H9 (cell line): ENCODE measurements at regions not wholly inside any gene's neighbourhood (a gene's known extent, or its start where the extent isn't known, plus 50 kb on each side); places are given as distances from the start of the nearest gene placed in this dataset.

ENCODE experiments used
- DNase-seq: peaks from one replicate; pipeline ENCODE4 v3.0.0-alpha.2; 2017
- H2AFZ ChIP-seq: one replicate; pipeline ENCODE4 v1.6.1; 2013; ENCODE audit warnings: mild to moderate bottlenecking, low read length, control low read depth, moderate library complexity
- H2AK5ac ChIP-seq: 2 replicates; pipeline ENCODE4 v1.6.1; 2013; ENCODE audit warnings: low read length, control low read depth, mixed read lengths; ENCODE audit not compliant: insufficient read length
- H2BK120ac ChIP-seq: one replicate; pipeline ENCODE4 v1.6.1; 2013; ENCODE audit warnings: low read depth, mild to moderate bottlenecking, low read length, control low read depth, inconsistent platforms; ENCODE audit not compliant: poor library complexity, severe bottlenecking
- H2BK12ac ChIP-seq: 2 replicates; pipeline ENCODE4 v1.6.1; 2013; ENCODE audit warnings: low read length, control low read depth, mixed read lengths, low read depth; ENCODE audit not compliant: insufficient read length
- H2BK15ac ChIP-seq: 2 replicates; pipeline ENCODE4 v1.6.1; 2013; ENCODE audit warnings: low read depth, low read length, control low read depth
- H2BK20ac ChIP-seq: one replicate; pipeline ENCODE4 v1.6.1; 2013; ENCODE audit warnings: low read depth, mild to moderate bottlenecking, low read length, control low read depth, inconsistent platforms; ENCODE audit not compliant: poor library complexity, severe bottlenecking
- H2BK5ac ChIP-seq: 2 replicates; pipeline ENCODE4 v1.6.1; 2013; ENCODE audit warnings: low read length, control low read depth, mixed read lengths; ENCODE audit not compliant: insufficient read length
- H3K14ac ChIP-seq: 2 replicates; pipeline ENCODE4 v1.6.1; 2013; ENCODE audit warnings: low read length, control low read depth; ENCODE audit not compliant: insufficient read depth
- H3K18ac ChIP-seq: 2 replicates; pipeline ENCODE4 v1.6.1; 2013; ENCODE audit warnings: low read depth, mild to moderate bottlenecking, mixed read lengths, low read length, control low read depth; ENCODE audit not compliant: insufficient read length
- H3K23ac ChIP-seq: 2 replicates; pipeline ENCODE4 v1.6.1; 2013; ENCODE audit warnings: low read length, control low read depth, mixed read lengths, low read depth; ENCODE audit not compliant: insufficient read length
- H3K23me2 ChIP-seq: 2 replicates; pipeline ENCODE4 v1.6.1; 2013; ENCODE audit warnings: low read depth, mild to moderate bottlenecking, mixed read lengths, low read length, control low read depth; ENCODE audit not compliant: insufficient read length, poor library complexity, severe bottlenecking
- H3K27ac ChIP-seq: 2 replicates; pipeline ENCODE4 v1.5.1; 2013; ENCODE audit warnings: low read length, control low read depth, mixed read lengths, low read depth; ENCODE audit not compliant: insufficient read length
- H3K27me3 ChIP-seq: 2 replicates; pipeline ENCODE4 v1.6.1; 2013; ENCODE audit warnings: low read length, control low read depth, inconsistent platforms; ENCODE audit not compliant: insufficient read depth
- H3K4ac ChIP-seq: 2 replicates; pipeline ENCODE4 v1.6.1; 2013; ENCODE audit warnings: low read depth, mild to moderate bottlenecking, control low read depth, inconsistent platforms, low read length, moderate library complexity
- H3K4me1 ChIP-seq: 2 replicates; pipeline ENCODE4 v1.6.1; 2013; ENCODE audit warnings: low read length, control low read depth, inconsistent platforms; ENCODE audit not compliant: insufficient read depth
- H3K4me2 ChIP-seq: 2 replicates; pipeline ENCODE4 v1.6.1; 2013; ENCODE audit warnings: low read length, control low read depth, mixed read lengths; ENCODE audit not compliant: insufficient read length, insufficient read depth
- H3K56ac ChIP-seq: 2 replicates; pipeline ENCODE4 v1.6.1; 2013; ENCODE audit warnings: low read depth, mild to moderate bottlenecking, mixed read lengths, low read length, control low read depth; ENCODE audit not compliant: insufficient read length
- H3K79me1 ChIP-seq: 2 replicates; pipeline ENCODE4 v1.6.1; 2013; ENCODE audit warnings: low read depth, mild to moderate bottlenecking, moderate library complexity, low read length, control low read depth, inconsistent platforms; ENCODE audit not compliant: insufficient read depth, poor library complexity, severe bottlenecking
- H3K79me2 ChIP-seq: 2 replicates; pipeline ENCODE4 v1.6.1; 2013; ENCODE audit warnings: low read length, control low read depth, inconsistent platforms; ENCODE audit not compliant: insufficient read depth
- H3K9ac ChIP-seq: 2 replicates; pipeline ENCODE4 v1.6.1; 2013; ENCODE audit warnings: low read length, control low read depth, mixed read lengths; ENCODE audit not compliant: insufficient read length; ENCODE audit errors: extremely low read depth
- H3K9me3 ChIP-seq: one replicate; pipeline ENCODE4 v1.6.1; 2013; ENCODE audit warnings: low read depth, low read length, inconsistent platforms; ENCODE audit not compliant: control insufficient read depth
- H3T11ph ChIP-seq: one replicate; pipeline ENCODE4 v1.6.1; 2013; ENCODE audit warnings: mild to moderate bottlenecking, low read length, control low read depth, inconsistent platforms
- H4K20me1 ChIP-seq: one replicate; pipeline ENCODE4 v1.6.1; 2013; ENCODE audit not compliant: control insufficient read depth, insufficient read length, insufficient read depth
- H4K5ac ChIP-seq: 2 replicates; pipeline ENCODE4 v1.6.1; 2013; ENCODE audit warnings: low read depth, mild to moderate bottlenecking, mixed read lengths, low read length, control low read depth; ENCODE audit not compliant: insufficient read length
- H4K8ac ChIP-seq: replicated peaks from 2 replicates; pipeline ENCODE4 v1.6.1; 2013; ENCODE audit warnings: low read length, control low read depth, mixed read lengths, low read depth; ENCODE audit not compliant: insufficient read length
- H4K91ac ChIP-seq: 2 replicates; pipeline ENCODE4 v1.6.1; 2013; ENCODE audit warnings: low read depth, mild to moderate bottlenecking, moderate library complexity, mixed read lengths, low read length, control low read depth; ENCODE audit not compliant: insufficient read length
- H3K27ac Mint-ChIP-seq, 3 experiments: 2 replicates in 2 of 3; 3 replicates in 1 of 3; pipeline ENCODE4 v1.8.0; 2020 to 2021; ENCODE audit warnings: mixed read lengths in 3 of 3, mild to moderate bottlenecking in 1 of 3, moderate library complexity in 1 of 3
- H3K27me3 Mint-ChIP-seq: 2 replicates; pipeline ENCODE4 v1.8.0; 2021; ENCODE audit warnings: low read depth, mild to moderate bottlenecking, moderate library complexity, mixed read lengths
- H3K36me3 Mint-ChIP-seq, 3 experiments: 2 replicates in 2 of 3; 3 replicates in 1 of 3; pipeline ENCODE4 v1.8.0; 2020 to 2021; ENCODE audit warnings: low read depth in 3 of 3, mixed read lengths in 3 of 3; ENCODE audit not compliant: insufficient read depth in 1 of 3
- H3K4me1 Mint-ChIP-seq, 2 experiments: 2 replicates each; pipeline ENCODE4 v1.8.0; 2020; ENCODE audit warnings: mixed read lengths in 2 of 2
- H3K4me3 Mint-ChIP-seq, 2 experiments: 2 replicates in 1 of 2; 3 replicates in 1 of 2; pipeline ENCODE4 v1.8.0; 2020 to 2021; ENCODE audit warnings: mild to moderate bottlenecking in 2 of 2, mixed read lengths in 2 of 2, moderate library complexity in 1 of 2
- H3K9me3 Mint-ChIP-seq, 2 experiments: 2 replicates in 1 of 2; 3 replicates in 1 of 2; pipeline ENCODE4 v1.8.0; 2020; ENCODE audit warnings: mild to moderate bottlenecking in 2 of 2, mixed read lengths in 2 of 2, moderate library complexity in 1 of 2
- WGBS: extraction: QIAGEN DNeasy Blood & Tissue Kit; methylation state at CpG from one replicate; pipeline ENCODE4 v1.1.7; 2013; ENCODE audit warnings: missing lambda C conversion rate, low lambda C conversion rate, mixed read lengths; ENCODE audit not compliant: insufficient read length; ENCODE audit errors: extremely low coverage; 5-methylcytosine and 5-hydroxymethylcytosine counted together
- TF ChIP-seq, protein P1 (sequence below): fragments of 200-600 bp; sonication (generic); conservative IDR thresholded peaks from 3 replicates; pipeline ENCODE4 v1.8.0; 2021; ENCODE audit warnings: antibody characterized with exemption, mild to moderate bottlenecking

DNA sequence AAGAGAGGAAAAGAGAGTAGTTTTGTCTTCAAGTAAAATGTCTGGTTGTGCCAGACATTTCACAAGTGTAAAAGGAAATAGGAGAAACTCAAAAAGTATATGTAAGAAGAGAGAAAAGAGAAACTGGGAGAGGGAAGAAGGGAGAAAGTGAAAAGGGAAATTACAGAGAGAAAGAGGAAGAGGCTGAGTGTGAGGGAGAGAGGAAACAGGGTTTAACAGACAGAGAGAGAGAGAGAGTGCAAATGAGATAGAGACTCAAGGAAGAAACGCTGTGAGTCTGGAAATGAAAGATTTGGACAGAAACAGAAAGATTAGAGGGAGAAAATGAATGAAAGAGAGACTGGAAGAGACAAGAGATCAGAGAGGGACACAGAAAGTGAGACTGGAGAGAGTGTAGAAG lies 806.2 kb downstream of the PLA2G4A start:
- H3K4me1 ChIP-seq = no peaks in the 10 kb centered on the region
- H2AK5ac ChIP-seq = no peak overlapping the region
- H3K9ac ChIP-seq = no peak overlapping the region
- H4K20me1 ChIP-seq = no peaks in the 10 kb centered on the region
- TF ChIP-seq, protein P1, sequence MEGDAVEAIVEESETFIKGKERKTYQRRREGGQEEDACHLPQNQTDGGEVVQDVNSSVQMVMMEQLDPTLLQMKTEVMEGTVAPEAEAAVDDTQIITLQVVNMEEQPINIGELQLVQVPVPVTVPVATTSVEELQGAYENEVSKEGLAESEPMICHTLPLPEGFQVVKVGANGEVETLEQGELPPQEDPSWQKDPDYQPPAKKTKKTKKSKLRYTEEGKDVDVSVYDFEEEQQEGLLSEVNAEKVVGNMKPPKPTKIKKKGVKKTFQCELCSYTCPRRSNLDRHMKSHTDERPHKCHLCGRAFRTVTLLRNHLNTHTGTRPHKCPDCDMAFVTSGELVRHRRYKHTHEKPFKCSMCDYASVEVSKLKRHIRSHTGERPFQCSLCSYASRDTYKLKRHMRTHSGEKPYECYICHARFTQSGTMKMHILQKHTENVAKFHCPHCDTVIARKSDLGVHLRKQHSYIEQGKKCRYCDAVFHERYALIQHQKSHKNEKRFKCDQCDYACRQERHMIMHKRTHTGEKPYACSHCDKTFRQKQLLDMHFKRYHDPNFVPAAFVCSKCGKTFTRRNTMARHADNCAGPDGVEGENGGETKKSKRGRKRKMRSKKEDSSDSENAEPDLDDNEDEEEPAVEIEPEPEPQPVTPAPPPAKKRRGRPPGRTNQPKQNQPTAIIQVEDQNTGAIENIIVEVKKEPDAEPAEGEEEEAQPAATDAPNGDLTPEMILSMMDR = no peak
- no peak overlapping the region for H4K91ac ChIP-seq
- H2BK15ac ChIP-seq = no peak overlapping the region
- H4K5ac ChIP-seq = no peak overlapping the region
- H3K79me2 ChIP-seq = no peaks in the 10 kb centered on the region
- no peak for DNase-seq
- Mint-ChIP-seq H3K9me3 (peaks cover 31 to 34% of the 10 kb centered on the region in 2 experiments), H3K4me3 (no peak overlapping the region), H3K4me1 (peaks cover 0 to 10% of the 10 kb centered on the region in 2 experiments; a peak in 3 of 4 replicates), H3K27me3 (no peaks in the 10 kb centered on the region; the same call in 1 of the 2 replicates), H3K27ac (peak overlapping the region in 1 of 3 experiments; percentile 0; a peak in 2 of 7 replicates), H3K36me3 (peaks cover 29 to 54% (median 38%) of the 10 kb centered on the region in 3 experiments)
- H3K27ac ChIP-seq = no peak overlapping the region
- no peak overlapping the region for H3K4ac ChIP-seq
- no peak overlapping the region for H3K14ac ChIP-seq
- H3K23ac ChIP-seq = no peak overlapping the region
- no peaks in the 10 kb centered on the region for H3K23me2 ChIP-seq
- H3K79me1 ChIP-seq = no peaks in the 10 kb centered on the region
- H3K56ac ChIP-seq = no peak overlapping the region
- H4K8ac ChIP-seq = no peak overlapping the region
- H2BK20ac ChIP-seq = peak overlapping the region; percentile 26
- no peaks in the 10 kb centered on the region for H3K27me3 ChIP-seq
- no peak overlapping the region for H2BK120ac ChIP-seq
- H3T11ph ChIP-seq = no peak overlapping the region
- H2BK12ac ChIP-seq = no peak overlapping the region
- H3K9me3 ChIP-seq = peaks cover 19% of the 10 kb centered on the region
- no peak overlapping the region for H3K4me2 ChIP-seq
- WGBS = no CpG with 5 or more reads among the region's 1 CpG
- no peak overlapping the region for H3K18ac ChIP-seq
- H2AFZ ChIP-seq = no peak overlapping the region
- no peak overlapping the region for H2BK5ac ChIP-seq
